ENCODE measurements at regions not wholly inside any gene's neighbourhood (a gene's known extent, or its start where the extent isn't known, plus 50 kb on each side); places are given as distances from the start of the nearest gene placed in this dataset.

GRCh38 chr21:29431680-29432079 lies 133.0 kb downstream of the BACH1 start:
- TF ChIP-seq CTCF (conservative IDR thresholded peaks at IDR 0.05 in 1 of 2, IDR thresholded peaks at IDR 0.05 in 1 of 2; ENCODE audit: extremely low read depth in 1 of 2, insufficient read depth in 1 of 2, low read depth in 1 of 2, low read length in 2 of 2) (no peak), EZH2 (IDR thresholded peaks at IDR 0.05; ENCODE audit: borderline replicate concordance, low read length) (no peak)

All from mammary epithelial cell (primary cell).